Embryonic facial prominence (tissue), 1 donor: ENCODE measurements at regions not wholly inside any gene's neighbourhood (a gene's known extent, or its start where the extent isn't known, plus 50 kb on each side); places are given as distances from the start of the nearest gene placed in this dataset.
"Not testable (repeated sequence)": the region's sequence is repeated elsewhere in the genome, so short reads cannot be mapped to it uniquely, and the experiment has no call there.

Experiments
- DNase-seq: peaks from one replicate; pipeline ENCODE4 v3.0.0-alpha.2; 2016; ENCODE audit errors: extremely low spot score

- no peak for DNase-seq
Measured at GRCh38 chr2:176424746-176425145, 155.5 kb downstream of the MTX2 start.

GRCh38 chr2:176427549-176427948 is 158.3 kb downstream of the MTX2 start:
- DNase-seq: no peak

- DNase-seq: not testable (repeated sequence)
Measured at GRCh38 chr2:176428944-176429469, 159.8 kb downstream of the MTX2 start.

- no peak for DNase-seq
Measured at GRCh38 chr2:176432434-176432833, 163.2 kb downstream of the MTX2 start.

GRCh38 chr2:176435729-176436128 is 166.5 kb downstream of the MTX2 start:
- DNase-seq: no peak

- no peak for DNase-seq
Measured at GRCh38 chr2:176443946-176444345, 174.7 kb downstream of the MTX2 start.

GRCh38 chr2:176445956-176446355 is 176.7 kb downstream of the MTX2 start:
- DNase-seq: no peak

- DNase-seq: no peak
Measured at GRCh38 chr2:176446718-176447414, 177.6 kb downstream of the MTX2 start.

- no peak for DNase-seq
Measured at GRCh38 chr2:176447616-176448015, 178.4 kb downstream of the MTX2 start.

- no peak for DNase-seq
Measured at GRCh38 chr2:176449852-176450251, 180.6 kb downstream of the MTX2 start.

- no peak for DNase-seq
Measured at GRCh38 chr2:176453784-176454183, 184.5 kb downstream of the MTX2 start.

GRCh38 chr2:176454893-176455815 is 185.9 kb downstream of the MTX2 start:
- DNase-seq: peak; percentile 72

- DNase-seq: no peak
Measured at GRCh38 chr2:176455816-176456291, 186.6 kb downstream of the MTX2 start.

- DNase-seq: no peak
Measured at GRCh38 chr2:176457481-176457880, 188.2 kb downstream of the MTX2 start.

GRCh38 chr2:176461098-176461808 is 192.0 kb downstream of the MTX2 start:
- no peak for DNase-seq

- no peak for DNase-seq
Measured at GRCh38 chr2:176461809-176462670, 192.8 kb downstream of the MTX2 start.

GRCh38 chr2:176463546-176463945 is 194.3 kb downstream of the MTX2 start:
- no peak for DNase-seq

GRCh38 chr2:176464886-176465564 is 195.8 kb downstream of the MTX2 start:
- no peak for DNase-seq

- no peak for DNase-seq
Measured at GRCh38 chr2:176466918-176467452, 197.7 kb downstream of the MTX2 start.

- no peak for DNase-seq
Measured at GRCh38 chr2:176467595-176467994, 198.4 kb downstream of the MTX2 start.
